Ishikawa (cell line): ENCODE measurements at regions not wholly inside any gene's neighbourhood (a gene's known extent, or its start where the extent isn't known, plus 50 kb on each side); places are given as distances from the start of the nearest gene placed in this dataset.

ENCODE experiments used
- CREB1 ChIP-seq: IDR thresholded peaks from 2 replicates; pipeline ENCODE4 v1.6.1; 2012; ENCODE audit warnings: low read depth
- EGR1 ChIP-seq: IDR thresholded peaks from 2 replicates; pipeline ENCODE4 v1.6.1; 2012
- EP300 ChIP-seq: IDR thresholded peaks from 2 replicates; pipeline ENCODE4 v1.6.1; 2012; ENCODE audit warnings: borderline replicate concordance
- FOXM1 ChIP-seq: IDR thresholded peaks from 2 replicates; pipeline ENCODE4 v1.6.1; 2012; ENCODE audit warnings: low read depth, borderline replicate concordance
- MAX ChIP-seq: IDR thresholded peaks from 2 replicates; pipeline ENCODE4 v1.6.1; 2012
- RAD21 ChIP-seq: IDR thresholded peaks from 2 replicates; pipeline ENCODE4 v1.6.1; 2012; ENCODE audit warnings: low read depth
- TAF1 ChIP-seq: IDR thresholded peaks from 2 replicates; pipeline ENCODE4 v1.6.1; 2012; ENCODE audit warnings: low read depth, mild to moderate bottlenecking
- TEAD4 ChIP-seq: IDR thresholded peaks from 2 replicates; pipeline ENCODE4 v1.6.1; 2012
- YY1 ChIP-seq: IDR thresholded peaks from 2 replicates; pipeline ENCODE4 v1.6.1; 2012; ENCODE audit warnings: low read depth

- TF ChIP-seq FOXM1 (no peak), EP300 (no peak), RAD21 (no peak), EGR1 (no peak), YY1 (no peak), CREB1 (no peak), MAX (no peak), TEAD4 (no peak), TAF1 (no peak)
Measured at GRCh38 chr22:47967831-47968230, 1205.4 kb downstream of the TBC1D22A start.
